PC-3 (cell line): ENCODE measurements at regions not wholly inside any gene's neighbourhood (a gene's known extent, or its start where the extent isn't known, plus 50 kb on each side); places are given as distances from the start of the nearest gene placed in this dataset.

Source experiments
- ATAC-seq: fragments of 200-7000 bp; cut with Tn5 transposase; 2 replicates; pipeline ENCODE4 v1.9.1; 2020; ENCODE audit warnings: mild to moderate bottlenecking, moderate library complexity
- BruUV-seq: library from RNA; stranded (reverse); fragments of 400-500 nt; replicated peaks from 2 replicates; lab custom pipeline; 2021; lab: Mats Ljungman, UMichigan
- CTCF ChIA-PET: fragments of 300-600 bp; sonication (Branson Sonifier 250); formaldehyde crosslinking; loops from one replicate; lab custom pipeline; 2022; ENCODE audit warnings: antibody characterized with exemption; lab: Charles Lee
- POLR2A ChIA-PET: fragments of 300-600 bp; sonication (Branson Sonifier 250); formaldehyde crosslinking; loops from one replicate; lab custom pipeline; 2022; ENCODE audit warnings: antibody characterized with exemption; ENCODE audit not compliant: unreplicated experiment; lab: Charles Lee
- DNase-seq: peaks from one replicate; pipeline ENCODE4 v3.0.0-alpha.2; 2015
- H2AFZ ChIP-seq: fragments of 300-600 bp; sonication (generic); 2 replicates; pipeline ENCODE4 v1.6.0; 2016; ENCODE audit warnings: antibody characterized with exemption, low read length
- H3F3A ChIP-seq: fragments of 300-600 bp; sonication (generic); one replicate; pipeline ENCODE4 v1.6.0; 2017; ENCODE audit warnings: antibody characterized with exemption, low read length, control low read depth, mild to moderate bottlenecking; ENCODE audit not compliant: unreplicated experiment
- H3K27ac ChIP-seq: fragments of 300-600 bp; sonication (generic); 2 replicates; pipeline ENCODE4 v1.5.1; 2016; ENCODE audit warnings: mild to moderate bottlenecking, low read length
- H3K27me3 ChIP-seq: fragments of 300-600 bp; sonication (generic); 2 replicates; pipeline ENCODE4 v1.6.1; 2016; ENCODE audit warnings: low read length, mixed read lengths
- H3K36me3 ChIP-seq: fragments of 300-600 bp; sonication (generic); 2 replicates; pipeline ENCODE4 v1.6.1; 2016; ENCODE audit warnings: low read depth, mixed run types, low read length, mixed read lengths
- H3K4me1 ChIP-seq: fragments of 300-600 bp; sonication (generic); 2 replicates; pipeline ENCODE4 v1.5.1; 2016; ENCODE audit warnings: low read length; ENCODE audit not compliant: insufficient read depth
- H3K4me2 ChIP-seq: fragments of 300-600 bp; sonication (generic); 2 replicates; pipeline ENCODE4 v1.6.0; 2016; ENCODE audit warnings: low read length
- H3K4me3 ChIP-seq: fragments of 300-600 bp; sonication (generic); 2 replicates; pipeline ENCODE4 v1.5.1; 2016; ENCODE audit warnings: mild to moderate bottlenecking, low read length, mixed read lengths
- H3K79me2 ChIP-seq: fragments of 300-600 bp; sonication (generic); 2 replicates; pipeline ENCODE4 v1.6.1; 2017; ENCODE audit warnings: low read length, mixed read lengths
- H3K9ac ChIP-seq: fragments of 300-600 bp; sonication (generic); 2 replicates; pipeline ENCODE4 v1.6.0; 2016; ENCODE audit warnings: mild to moderate bottlenecking, low read length
- H3K9me2 ChIP-seq: fragments of 300-600 bp; sonication (generic); replicated peaks from 2 replicates; pipeline ENCODE4 v1.6.1; 2016; ENCODE audit warnings: mixed run types, low read length, mixed read lengths
- H3K9me3 ChIP-seq: fragments of 300-600 bp; sonication (generic); 2 replicates; pipeline ENCODE4 v1.6.1; 2016; ENCODE audit warnings: low read length, mixed read lengths
- H4K20me1 ChIP-seq: fragments of 300-600 bp; sonication (generic); 2 replicates; pipeline ENCODE4 v1.6.1; 2016; ENCODE audit warnings: low read length, mixed read lengths
- EZH2 ChIP-seq: fragments of 300-600 bp; sonication (generic); IDR thresholded peaks from one replicate; pipeline ENCODE4 v1.6.1; 2017; ENCODE audit warnings: antibody characterized with exemption, mild to moderate bottlenecking, low read length; ENCODE audit not compliant: unreplicated experiment
- EZH2phosphoT487 ChIP-seq: fragments of 300-600 bp; sonication (generic); IDR thresholded peaks from 2 replicates; pipeline ENCODE4 v1.6.1; 2018; ENCODE audit warnings: mild to moderate bottlenecking, antibody characterized with exemption, low read length, borderline replicate concordance
- intact Hi-C: fragments of 100-400 bp; cut with micrococcal nuclease; formaldehyde crosslinking; loops from 2 replicates; pipeline ENCODE4 v1.9.0; 2023
- TF ChIP-seq, protein P1 (sequence below): fragments of 300-600 bp; sonication (generic); conservative IDR thresholded peaks from 2 replicates; pipeline ENCODE4 v1.5.1; 2017; ENCODE audit warnings: antibody characterized with exemption, low read depth, mild to moderate bottlenecking, low read length

DNA sequence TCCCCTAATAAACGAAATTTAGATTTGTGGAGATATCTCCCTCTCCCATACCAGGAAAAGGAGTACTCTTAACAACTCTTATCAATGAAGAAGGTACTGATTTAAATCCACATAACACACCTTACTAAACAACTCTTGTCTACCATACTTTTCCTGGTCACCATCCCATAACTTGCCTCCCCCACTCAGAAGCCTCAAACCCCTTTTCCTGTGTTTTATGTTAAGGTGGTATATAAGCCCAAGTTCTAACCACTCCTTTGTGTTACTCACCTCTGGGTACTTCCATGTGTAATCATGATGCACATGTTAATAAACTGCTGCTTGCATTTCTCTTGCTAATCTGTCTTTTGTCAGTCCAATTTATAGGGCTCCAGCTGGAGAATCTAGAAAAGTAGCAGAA lies 330.7 kb downstream of the CD83 start:
- H3K4me2 ChIP-seq: no peak overlapping the region
- no peak overlapping the region for H2AFZ ChIP-seq
- CTCF ChIA-PET: no interaction called here
- no peaks in the 10 kb centered on the region for H3K4me1 ChIP-seq
- POLR2A ChIA-PET: no interaction called here
- H3F3A ChIP-seq: no peaks in the 10 kb centered on the region
- DNase-seq (no peak), ATAC-seq (no peak)
- H4K20me1 ChIP-seq: no peaks in the 10 kb centered on the region
- intact Hi-C loops: no loop called here
- H3K27ac ChIP-seq: no peak overlapping the region
- H3K9me2 ChIP-seq: no peaks in the 10 kb centered on the region
- no peaks in the 10 kb centered on the region for H3K9me3 ChIP-seq
- H3K36me3 ChIP-seq: no peaks in the 10 kb centered on the region
- TF ChIP-seq EZH2 (no peak), EZH2phosphoT487 (no peak)
- TF ChIP-seq, protein P1, sequence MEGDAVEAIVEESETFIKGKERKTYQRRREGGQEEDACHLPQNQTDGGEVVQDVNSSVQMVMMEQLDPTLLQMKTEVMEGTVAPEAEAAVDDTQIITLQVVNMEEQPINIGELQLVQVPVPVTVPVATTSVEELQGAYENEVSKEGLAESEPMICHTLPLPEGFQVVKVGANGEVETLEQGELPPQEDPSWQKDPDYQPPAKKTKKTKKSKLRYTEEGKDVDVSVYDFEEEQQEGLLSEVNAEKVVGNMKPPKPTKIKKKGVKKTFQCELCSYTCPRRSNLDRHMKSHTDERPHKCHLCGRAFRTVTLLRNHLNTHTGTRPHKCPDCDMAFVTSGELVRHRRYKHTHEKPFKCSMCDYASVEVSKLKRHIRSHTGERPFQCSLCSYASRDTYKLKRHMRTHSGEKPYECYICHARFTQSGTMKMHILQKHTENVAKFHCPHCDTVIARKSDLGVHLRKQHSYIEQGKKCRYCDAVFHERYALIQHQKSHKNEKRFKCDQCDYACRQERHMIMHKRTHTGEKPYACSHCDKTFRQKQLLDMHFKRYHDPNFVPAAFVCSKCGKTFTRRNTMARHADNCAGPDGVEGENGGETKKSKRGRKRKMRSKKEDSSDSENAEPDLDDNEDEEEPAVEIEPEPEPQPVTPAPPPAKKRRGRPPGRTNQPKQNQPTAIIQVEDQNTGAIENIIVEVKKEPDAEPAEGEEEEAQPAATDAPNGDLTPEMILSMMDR: no peak
- H3K9ac ChIP-seq: no peak overlapping the region
- H3K27me3 ChIP-seq: no peaks in the 10 kb centered on the region
- no peaks in the 10 kb centered on the region for H3K79me2 ChIP-seq
- H3K4me3 ChIP-seq: no peak overlapping the region
- no TSS peak for BruUV-seq

DNA sequence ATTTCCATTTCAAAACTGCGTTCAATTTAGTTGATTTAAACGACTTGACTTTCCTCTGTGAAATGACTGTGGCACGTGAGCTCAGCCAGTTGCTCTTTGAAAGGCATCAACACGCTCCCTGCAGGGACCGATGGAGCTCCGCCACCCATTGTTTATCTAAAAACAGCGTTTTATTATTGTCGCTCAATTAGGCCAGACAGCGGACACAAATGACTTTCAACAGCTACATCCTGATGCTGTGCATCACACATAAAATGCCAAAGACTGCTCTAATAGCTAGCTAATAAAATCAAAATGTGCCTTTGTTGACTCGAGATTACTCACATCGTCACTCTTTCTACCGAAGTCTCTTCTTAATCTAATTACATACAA lies 332.5 kb downstream of the CD83 start:
- H3K79me2 ChIP-seq: no peaks in the 10 kb centered on the region
- POLR2A ChIA-PET: no interaction called here
- ATAC-seq (no peak), DNase-seq (no peak)
- intact Hi-C loops: loop anchor here (10.0 kb wide), 1 partner anchor 235 kb away; no protein-coding TSS in a partner anchor
- BruUV-seq: no TSS peak
- no peaks in the 10 kb centered on the region for H4K20me1 ChIP-seq
- no peaks in the 10 kb centered on the region for H3K9me2 ChIP-seq
- no peaks in the 10 kb centered on the region for H3K4me1 ChIP-seq
- H3K27ac ChIP-seq: no peak overlapping the region
- H3K36me3 ChIP-seq: no peaks in the 10 kb centered on the region
- CTCF ChIA-PET: no interaction called here
- H2AFZ ChIP-seq: no peak overlapping the region
- no peaks in the 10 kb centered on the region for H3K27me3 ChIP-seq
- H3K4me2 ChIP-seq: no peak overlapping the region
- TF ChIP-seq EZH2: no peak
- TF ChIP-seq, protein P1: no peak
- no peaks in the 10 kb centered on the region for H3K9me3 ChIP-seq
- no peak overlapping the region for H3K9ac ChIP-seq
- H3F3A ChIP-seq: no peaks in the 10 kb centered on the region
- H3K4me3 ChIP-seq: no peak overlapping the region

DNA sequence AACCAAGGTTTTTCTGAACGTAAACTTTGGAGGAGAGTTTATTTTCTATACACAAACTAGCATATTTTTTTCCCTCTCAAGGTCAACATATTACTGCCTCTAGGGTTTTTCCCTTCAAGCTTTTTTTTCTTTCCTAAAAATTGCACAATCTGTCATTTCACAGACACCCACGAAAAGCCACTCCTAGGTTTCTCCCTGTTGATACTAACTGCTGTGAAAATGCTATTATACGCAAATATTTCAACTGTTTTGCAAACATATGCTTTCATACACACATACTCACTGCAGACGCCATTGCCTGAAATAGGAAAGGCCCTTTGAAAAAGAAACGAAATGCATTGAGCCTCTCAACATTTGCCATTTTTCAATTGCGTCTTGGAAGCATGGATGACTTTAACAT lies 333.0 kb downstream of the CD83 start:
- no peak for DNase-seq
- Histone ChIP-seq H3K36me3 (no peaks in the 10 kb centered on the region), H3F3A (no peaks in the 10 kb centered on the region), H4K20me1 (no peaks in the 10 kb centered on the region), H3K27ac (no peak overlapping the region), H2AFZ (no peak overlapping the region), H3K9me2 (no peaks in the 10 kb centered on the region), H3K79me2 (no peaks in the 10 kb centered on the region), H3K27me3 (no peaks in the 10 kb centered on the region), H3K4me3 (no peak overlapping the region), H3K9me3 (no peaks in the 10 kb centered on the region), H3K9ac (no peak overlapping the region), H3K4me1 (no peaks in the 10 kb centered on the region), H3K4me2 (no peak overlapping the region)
- POLR2A ChIA-PET: no interaction called here
- intact Hi-C loops: loop anchor here (10.0 kb wide), 1 partner anchor 236 kb away; no protein-coding TSS in a partner anchor
- no peak for ATAC-seq
- no TSS peak for BruUV-seq
- CTCF ChIA-PET: no interaction called here
- no peak for TF ChIP-seq EZH2
- TF ChIP-seq, protein P1: no peak
